K562 (cell line): ENCODE measurements at regions not wholly inside any gene's neighbourhood (a gene's known extent, or its start where the extent isn't known, plus 50 kb on each side); places are given as distances from the start of the nearest gene placed in this dataset.

Experiments
- ARID1B ChIP-seq: fragments of 450-650 bp; IDR thresholded peaks from 2 replicates; pipeline ENCODE4 v1.6.1; 2016; ENCODE audit warnings: antibody characterized with exemption, mild to moderate bottlenecking, inconsistent platforms
- CREB3L1 ChIP-seq: fragments of 450-650 bp; IDR thresholded peaks from 2 replicates; pipeline ENCODE4 v1.6.1; 2014; ENCODE audit warnings: low read depth, mild to moderate bottlenecking, moderate library complexity, borderline replicate concordance
- GATA2 ChIP-seq: sonication (generic); formaldehyde crosslinking; IDR thresholded peaks from 2 replicates; pipeline ENCODE4 v1.4.0; 2020; ENCODE audit warnings: mild to moderate bottlenecking, missing genetic modification reagents
- HLTF ChIP-seq: fragments of 450-650 bp; IDR thresholded peaks from 2 replicates; pipeline ENCODE4 v1.6.1; 2016
- MEF2D ChIP-seq: conservative IDR thresholded peaks from 2 replicates; pipeline ENCODE4 v1.6.1; 2016; ENCODE audit warnings: low read depth, missing genetic modification characterization, missing compliant biosample characterization
- MNT ChIP-seq, 2 experiments: fragments of 450-650 bp; conservative IDR thresholded peaks; 2 replicates each; pipeline ENCODE4 v1.6.1; 2017; ENCODE audit warnings: mild to moderate bottlenecking in 2 of 2, moderate library complexity in 2 of 2
- MYBL2 ChIP-seq, 2 experiments: fragments of 450-650 bp in 1 of 2; sonication (generic) in 1 of 2; formaldehyde crosslinking in 1 of 2; IDR thresholded peaks; 2 replicates each; pipeline versions ENCODE4 v1.6.1 to v1.8.1; 2017 to 2022; ENCODE audit warnings: borderline replicate concordance in 1 of 2, inconsistent platforms in 1 of 2, low read depth in 1 of 2, mild to moderate bottlenecking in 1 of 2, missing genetic modification reagents in 1 of 2, moderate library complexity in 1 of 2
- NFIX ChIP-seq: fragments of 250-450 bp; sonication (Bioruptor Pico); IDR thresholded peaks from 2 replicates; pipeline ENCODE4 v1.4.0; 2020; ENCODE audit warnings: low read depth, mild to moderate bottlenecking, moderate library complexity
- POLR3G ChIP-seq: IDR thresholded peaks from 2 replicates; pipeline ENCODE4 v1.6.1; 2011; ENCODE audit not compliant: insufficient read length, insufficient replicate concordance; ENCODE audit errors: extremely low read depth
- RBBP5 ChIP-seq: fragments of 200-600 bp; sonication (generic); IDR thresholded peaks from 2 replicates; pipeline ENCODE4 v1.6.1; 2012; ENCODE audit warnings: borderline replicate concordance, mild to moderate bottlenecking, low read length, control low read depth, inconsistent platforms; ENCODE audit not compliant: insufficient read depth, poor library complexity, severe bottlenecking
- RNF2 ChIP-seq: sonication (generic); IDR thresholded peaks from 2 replicates; pipeline ENCODE4 v1.6.1; 2016
- SIN3A ChIP-seq, 2 experiments: fragments of 150-350 bp in 1 of 2; IDR thresholded peaks; 2 replicates each; pipeline ENCODE4 v1.6.1; 2011 to 2016; ENCODE audit warnings: borderline replicate concordance in 2 of 2, low read depth in 2 of 2, low read length in 2 of 2, mild to moderate bottlenecking in 2 of 2, moderate library complexity in 2 of 2; ENCODE audit not compliant: control insufficient read depth in 1 of 2
- SMAD1 ChIP-seq: fragments of 150-350 bp; IDR thresholded peaks from 2 replicates; pipeline ENCODE4 v1.6.1; 2014; ENCODE audit warnings: low read length, low read depth; ENCODE audit not compliant: partially characterized antibody
- SNRNP70 ChIP-seq: fragments of 200-400 bp; formaldehyde crosslinking; optimal IDR thresholded peaks from 2 replicates; pipeline ENCODE3; 2017; ENCODE audit warnings: low read depth, low read length
- TBL1XR1 ChIP-seq, 2 experiments: IDR thresholded peaks; 2 replicates each; pipeline ENCODE4 v1.6.1; 2012; ENCODE audit warnings: improper control_type of control experiment in 2 of 2, low read length in 2 of 2, mild to moderate bottlenecking in 1 of 2
- TBP ChIP-seq: optimal IDR thresholded peaks from 2 replicates; pipeline ENCODE3; 2011; ENCODE audit warnings: low read depth, low read length, improper control_type of control experiment
- TCF15 ChIP-seq: fragments of 250-450 bp; sonication (Bioruptor Pico); IDR thresholded peaks from 2 replicates; pipeline ENCODE4 v1.8.0; 2022; ENCODE audit warnings: moderate library complexity, mild to moderate bottlenecking, inconsistent platforms
- TCF3 ChIP-seq: sonication (generic); formaldehyde crosslinking; IDR thresholded peaks from 2 replicates; pipeline ENCODE4 v1.4.0; 2020; ENCODE audit warnings: mild to moderate bottlenecking, missing genetic modification reagents
- ZFX ChIP-seq: sonication (generic); formaldehyde crosslinking; IDR thresholded peaks from 2 replicates; pipeline ENCODE4 v1.8.0; 2022; ENCODE audit warnings: mild to moderate bottlenecking, missing genetic modification reagents, moderate library complexity
- ZNF197 ChIP-seq: fragments of 200-800 bp; sonication (Bioruptor generic); IDR thresholded peaks from 2 replicates; pipeline ENCODE4 v1.6.1; 2016; ENCODE audit warnings: low read depth, missing genetic modification characterization, missing compliant biosample characterization
- ZNF384 ChIP-seq: IDR thresholded peaks from 2 replicates; pipeline ENCODE4 v1.6.1; 2012; ENCODE audit warnings: low read depth, low read length, improper control_type of control experiment
- ZNF408 ChIP-seq: fragments of 250-450 bp; sonication (Bioruptor Pico); IDR thresholded peaks from 2 replicates; pipeline ENCODE4 v1.4.0; 2020; ENCODE audit warnings: low read depth, mild to moderate bottlenecking, moderate library complexity
- ZNF79 ChIP-seq: fragments of 250-450 bp; sonication (Bioruptor Pico); IDR thresholded peaks from 2 replicates; pipeline ENCODE4 v1.4.0; 2020; ENCODE audit warnings: low read depth, mild to moderate bottlenecking, moderate library complexity

GRCh38 chr5:54743997-54744788 is 226.6 kb downstream of the SNX18 start (continued):
- TF ChIP-seq CREB3L1 = 0 out of 2 replicates have a peak, but pooled peaks have one; percentile 45
- peak; percentile 56 for TF ChIP-seq SMAD1
- peak; percentile 50; the same call in 1 of the 2 replicates for TF ChIP-seq RNF2
- TF ChIP-seq TBP = peak; percentile 47
- TF ChIP-seq GATA2 = no peak
- TF ChIP-seq TCF3 = peak; percentile 27; the same call in 1 of the 2 replicates
- TF ChIP-seq ZNF79 (CRISPR knock-in tag) = peak; percentile 38; the same call in 1 of the 2 replicates
- TF ChIP-seq MYBL2 (IDR thresholded peaks at IDR 0.05; ENCODE audit: low read depth) = no peak
- TF ChIP-seq MYBL2 (CRISPR knock-in tag; IDR thresholded peaks at IDR 0.05; ENCODE audit: borderline replicate concordance) = no peak
- no peak for TF ChIP-seq ZNF197 (CRISPR knock-in tag)
- peak in 1 of 2 experiments; percentile 74; a peak in 3 of 4 replicates for TF ChIP-seq MNT (conservative IDR thresholded peaks at IDR 0.05)
- TF ChIP-seq ZNF408 (CRISPR knock-in tag) = no peak
- no peak for TF ChIP-seq POLR3G
- TF ChIP-seq NFIX (CRISPR knock-in tag) = no peak
- no peak for TF ChIP-seq ZFX
- peak; percentile 55 for TF ChIP-seq RBBP5
- no peak for TF ChIP-seq TCF15 (CRISPR knock-in tag)
- TF ChIP-seq SIN3A (IDR thresholded peaks at IDR 0.05; ENCODE audit: borderline replicate concordance in 2 of 2, control insufficient read depth in 1 of 2, low read depth in 2 of 2, low read length in 2 of 2) = no peak
- peak in 1 of 2 experiments; percentile 66; a peak in 1 of 4 replicates for TF ChIP-seq TBL1XR1 (IDR thresholded peaks at IDR 0.05; ENCODE audit: low read length in 2 of 2)
- TF ChIP-seq SNRNP70 = no peak
- no peak for TF ChIP-seq HLTF
- TF ChIP-seq MEF2D (tag) = peak; percentile 53; the same call in 1 of the 2 replicates
- TF ChIP-seq ARID1B = peak; percentile 89
- TF ChIP-seq ZNF384 = peak; percentile 91
